Gastroesophageal sphincter (tissue), 3 donors: ENCODE measurements at regions not wholly inside any gene's neighbourhood (a gene's known extent, or its start where the extent isn't known, plus 50 kb on each side); places are given as distances from the start of the nearest gene placed in this dataset.

Source experiments
- CTCF ChIP-seq, 4 experiments: fragments of 200-600 bp in 2 of 4; fragments of 450-650 bp in 2 of 4; sonication (generic) in 1 of 4; IDR thresholded peaks; one replicate each; pipeline ENCODE4 v1.5.1; 2017 to 2019; ENCODE audit warnings: antibody characterized with exemption in 4 of 4, mild to moderate bottlenecking in 2 of 4, moderate library complexity in 2 of 4
- POLR2A ChIP-seq, 2 donors: fragments of 450-650 bp; IDR thresholded peaks; one replicate each; pipeline ENCODE4 v1.6.1; 2017; ENCODE audit warnings: antibody characterized with exemption in 2 of 2, mild to moderate bottlenecking in 2 of 2, moderate library complexity in 1 of 2
- POLR2AphosphoS5 ChIP-seq: sonication (generic); formaldehyde crosslinking; IDR thresholded peaks from one replicate; pipeline ENCODE4 v1.6.1; 2017; ENCODE audit warnings: antibody characterized with exemption

- TF ChIP-seq POLR2A (IDR thresholded peaks at IDR 0.05) (no peak), CTCF (IDR thresholded peaks at IDR 0.05) (no peak), POLR2AphosphoS5 (no peak)
Measured at GRCh38 chr20:51960047-51960675, 157.8 kb upstream of the SALL4 start.
